DMS114 treated with DMSO at 0.1 percent for 48 hours (cell line): ENCODE measurements at regions not wholly inside any gene's neighbourhood (a gene's known extent, or its start where the extent isn't known, plus 50 kb on each side); places are given as distances from the start of the nearest gene placed in this dataset.
"Not testable (repeated sequence)": the region's sequence is repeated elsewhere in the genome, so short reads cannot be mapped to it uniquely, and the experiment has no call there.

ENCODE experiments used
- DNase-seq: peaks from one replicate; lab custom pipeline; 2025; ENCODE audit not compliant: unreplicated experiment; lab: John Stamatoyannopoulos, UW

DNA sequence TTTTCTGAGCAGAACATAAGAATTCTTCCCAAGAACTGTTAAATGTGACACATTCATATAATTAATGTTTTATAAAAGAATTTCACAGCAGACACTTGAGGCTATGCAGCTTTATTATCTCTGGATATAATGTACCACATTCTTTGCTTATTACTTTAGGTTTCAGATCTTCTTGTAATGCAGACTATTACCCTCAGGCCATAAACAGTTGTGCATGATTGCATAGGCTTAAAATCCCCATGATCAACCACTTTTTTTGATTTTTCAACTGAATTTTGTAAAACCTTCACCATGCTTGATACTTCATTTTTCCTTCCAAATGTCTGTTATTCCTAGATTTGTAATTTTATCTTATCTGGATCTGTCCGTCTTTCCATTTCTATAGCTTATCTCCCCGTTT lies 1355.7 kb downstream of the BRINP3 start:
- DNase-seq = no peak

DNA sequence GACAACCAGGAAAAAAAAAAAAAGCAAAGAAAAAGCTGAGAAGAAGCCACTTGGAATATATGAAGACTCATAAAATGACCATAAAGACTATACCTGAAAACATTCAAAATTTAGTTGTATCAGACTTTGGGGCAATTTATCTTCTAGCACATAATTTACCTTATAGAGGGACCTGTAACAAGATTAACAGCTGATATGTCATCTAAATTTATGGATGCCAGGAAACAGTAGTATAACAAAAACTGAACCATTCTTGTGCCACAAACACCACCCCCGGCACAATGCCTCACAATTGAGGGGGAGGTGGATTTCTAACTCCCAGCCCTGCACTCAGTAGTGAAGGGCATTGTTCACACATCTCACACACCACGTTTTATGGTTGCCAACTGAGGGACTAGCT lies 1352.0 kb downstream of the BRINP3 start:
- DNase-seq = no peak

DNA sequence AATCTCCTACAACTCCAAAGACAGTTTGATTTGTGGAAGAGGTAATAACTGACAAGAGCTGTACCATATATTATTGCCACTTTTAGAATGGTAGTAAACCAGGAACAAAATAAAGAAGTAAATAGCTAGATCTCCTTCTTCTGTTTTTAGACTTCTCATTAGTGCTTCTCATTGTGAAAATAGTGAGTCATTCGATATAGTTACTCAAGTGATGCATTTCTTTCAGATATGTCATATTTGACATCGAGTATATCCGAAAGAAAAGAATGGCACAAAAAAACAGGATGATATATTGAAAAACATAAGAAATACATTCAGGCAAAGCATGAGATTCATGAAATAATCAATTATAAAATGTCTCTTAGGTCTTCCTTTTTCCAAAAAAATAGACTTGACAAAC lies 1346.1 kb downstream of the BRINP3 start:
- no peak for DNase-seq

DNA sequence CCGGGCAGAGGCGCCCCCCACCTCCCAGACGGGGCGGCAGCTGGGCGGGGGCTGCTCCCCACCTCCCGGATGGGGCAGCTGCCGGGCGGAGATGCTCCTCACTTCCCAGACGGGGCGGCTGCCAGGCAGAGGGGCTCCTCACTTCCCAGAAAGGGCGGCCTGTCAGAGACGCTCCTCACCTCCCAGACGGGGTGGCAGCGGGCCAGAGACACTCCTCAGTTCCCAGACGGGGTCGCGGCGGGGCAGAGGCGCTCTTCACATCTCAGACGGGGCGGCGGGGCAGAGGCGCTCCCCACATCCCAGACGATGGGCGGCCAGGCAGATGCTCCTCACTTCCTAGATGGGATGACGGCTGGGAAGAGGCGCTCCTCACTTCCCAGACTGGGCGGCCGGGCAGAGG lies 1337.9 kb downstream of the BRINP3 start:
- not testable (repeated sequence) for DNase-seq

DNA sequence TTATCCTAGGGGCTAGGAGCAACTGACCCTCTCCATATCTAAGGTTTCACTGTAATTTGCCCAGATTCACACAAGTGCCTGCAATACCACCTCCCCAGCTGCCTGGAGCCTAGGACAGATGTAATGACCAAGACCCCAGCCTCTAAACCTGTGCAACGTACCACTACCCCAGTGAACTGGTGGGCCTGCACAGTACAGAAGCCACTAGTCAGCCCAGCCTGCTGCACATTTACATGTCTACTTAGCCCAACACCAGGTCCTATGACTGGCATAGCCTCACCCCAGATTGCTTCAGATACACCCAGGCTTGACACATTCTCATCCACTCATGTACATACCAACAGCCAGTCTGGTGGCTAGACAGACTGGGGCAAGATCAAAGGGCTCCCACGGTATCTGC lies 1336.6 kb downstream of the BRINP3 start:
- DNase-seq = no peak

DNA sequence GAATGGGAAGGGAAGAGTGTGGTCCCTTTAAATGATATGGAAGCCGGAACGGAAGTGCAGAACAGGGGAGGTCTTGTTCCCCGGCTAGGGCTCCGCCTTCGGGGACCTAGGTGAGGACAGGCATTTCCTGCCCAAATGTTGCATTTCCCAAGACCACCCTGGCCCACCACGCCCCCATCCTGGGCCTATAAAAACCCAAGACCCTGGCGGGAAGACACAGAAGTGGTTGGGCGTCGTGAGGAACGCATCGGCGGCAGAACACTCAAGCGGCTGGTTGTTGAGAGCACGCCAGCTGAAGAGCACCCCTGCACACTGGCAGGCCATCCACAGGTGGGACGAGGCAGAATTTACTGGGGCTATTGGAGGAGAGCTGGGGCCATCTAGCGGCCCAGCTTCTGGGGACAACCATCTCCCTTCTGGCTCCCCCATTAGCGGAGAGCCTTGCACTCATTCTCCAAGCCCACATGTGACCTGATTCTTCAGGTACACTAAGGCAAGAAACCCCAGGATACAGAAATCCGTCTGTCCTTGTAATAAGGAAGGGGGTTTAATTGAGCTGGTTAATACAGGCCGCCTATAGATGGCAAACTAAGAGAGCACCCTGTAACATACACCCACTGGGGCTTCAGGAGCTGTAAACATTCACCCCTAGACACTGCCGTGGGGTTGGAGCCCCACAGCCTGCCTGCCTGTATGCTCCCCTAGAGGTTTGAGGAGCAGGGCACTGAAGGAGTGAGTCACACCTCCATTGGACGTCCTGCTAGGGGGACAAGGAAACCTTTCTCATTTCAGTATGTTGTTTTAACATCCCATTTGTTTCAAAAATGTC lies 1327.9 kb downstream of the BRINP3 start:
- peak; percentile 25 for DNase-seq

DNA sequence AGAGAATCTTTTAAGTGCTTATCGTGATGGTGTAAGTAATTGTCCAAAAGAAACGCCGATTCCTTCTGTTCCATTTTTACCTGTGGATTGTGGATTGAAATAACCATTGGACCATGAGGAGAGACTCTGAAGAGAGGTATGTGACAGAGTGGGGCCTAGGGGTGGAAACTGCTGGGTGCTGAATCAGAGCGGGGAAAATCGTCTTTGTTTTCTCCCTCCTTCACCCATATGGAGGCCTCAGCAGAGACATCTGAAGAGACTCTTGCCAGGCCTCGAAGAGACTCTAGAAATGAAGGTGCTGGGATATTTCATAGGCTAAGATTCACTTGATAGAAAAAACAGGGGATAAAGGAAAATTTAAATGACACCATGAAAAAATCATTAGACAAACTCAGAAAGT lies 1327.0 kb downstream of the BRINP3 start:
- no peak for DNase-seq

DNA sequence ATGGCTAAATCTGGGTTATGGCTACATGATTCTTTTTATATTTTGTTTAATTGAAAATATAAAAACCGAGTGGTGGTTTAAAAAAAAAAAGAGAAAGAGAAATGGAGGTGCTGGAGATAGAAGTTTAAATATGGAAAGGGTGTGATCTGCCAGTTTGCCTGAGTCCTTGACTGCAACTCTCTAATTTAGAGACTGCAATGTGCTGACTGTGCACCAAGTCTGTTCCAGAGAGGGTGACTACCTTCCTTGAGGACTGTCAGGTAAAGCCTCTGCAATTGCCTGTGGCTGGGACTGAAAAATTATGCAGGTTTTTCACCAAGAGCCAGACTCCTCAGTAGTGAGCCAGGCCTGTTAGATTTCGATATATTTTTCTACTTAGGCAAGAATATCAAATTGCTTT lies 1326.3 kb downstream of the BRINP3 start:
- no peak for DNase-seq

DNA sequence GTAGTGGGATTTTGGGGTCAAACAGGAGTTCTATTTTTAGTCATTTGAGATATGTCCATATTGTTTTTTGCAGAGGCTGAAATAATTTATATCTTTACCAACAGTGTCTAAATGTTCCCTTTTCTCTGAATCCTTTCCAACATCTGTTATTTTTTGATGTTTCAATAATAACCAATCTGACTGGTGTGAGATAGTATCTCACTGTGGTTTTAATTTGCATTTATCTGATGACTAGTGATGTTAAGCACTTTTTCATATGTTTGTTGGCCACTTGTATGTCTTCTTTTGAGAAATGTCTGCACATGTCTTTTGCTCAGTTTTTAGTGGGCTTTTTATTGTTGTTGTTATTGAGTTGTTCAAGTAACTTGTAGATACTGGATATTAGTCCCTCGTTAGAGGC lies 1325.0 kb downstream of the BRINP3 start:
- DNase-seq = no peak

DNA sequence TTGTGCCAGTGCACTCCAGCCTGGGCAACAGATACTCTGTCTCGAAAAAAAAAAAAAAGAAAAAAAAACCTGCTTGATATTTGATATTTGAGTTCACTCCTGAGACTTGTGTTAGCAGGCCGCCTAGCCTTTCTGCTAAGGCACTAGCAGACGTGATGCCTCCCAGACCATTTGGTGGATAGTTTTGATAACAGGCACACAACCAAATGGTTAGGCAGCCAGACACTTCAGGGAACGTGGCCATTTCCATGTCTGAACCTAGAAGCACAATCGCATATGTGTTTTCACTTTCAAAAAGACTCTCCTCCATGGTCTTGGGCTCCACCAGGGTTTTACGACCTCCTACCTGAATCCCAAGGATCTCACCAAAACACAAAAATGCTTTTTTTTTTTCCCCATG lies 1319.5 kb downstream of the BRINP3 start:
- no peak for DNase-seq

DNA sequence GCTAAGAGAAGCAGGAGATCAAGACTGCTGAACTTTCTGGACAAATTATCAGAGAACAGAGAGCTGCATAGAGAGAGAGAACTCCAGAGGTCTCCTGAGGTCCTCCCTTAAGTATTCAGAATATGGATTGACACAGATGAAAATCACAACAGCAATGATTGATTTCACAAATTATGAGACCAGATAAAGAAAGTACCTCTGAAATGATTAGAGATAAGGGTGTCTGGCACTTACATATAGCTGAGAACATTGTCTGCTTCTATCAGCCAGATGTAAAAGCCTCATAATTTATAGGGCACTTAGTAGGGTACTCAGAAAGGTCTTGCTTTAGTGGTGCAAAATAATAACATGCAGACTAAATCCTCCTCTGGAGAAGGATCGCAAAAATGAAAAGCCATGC lies 1301.8 kb downstream of the BRINP3 start:
- no peak for DNase-seq

DNA sequence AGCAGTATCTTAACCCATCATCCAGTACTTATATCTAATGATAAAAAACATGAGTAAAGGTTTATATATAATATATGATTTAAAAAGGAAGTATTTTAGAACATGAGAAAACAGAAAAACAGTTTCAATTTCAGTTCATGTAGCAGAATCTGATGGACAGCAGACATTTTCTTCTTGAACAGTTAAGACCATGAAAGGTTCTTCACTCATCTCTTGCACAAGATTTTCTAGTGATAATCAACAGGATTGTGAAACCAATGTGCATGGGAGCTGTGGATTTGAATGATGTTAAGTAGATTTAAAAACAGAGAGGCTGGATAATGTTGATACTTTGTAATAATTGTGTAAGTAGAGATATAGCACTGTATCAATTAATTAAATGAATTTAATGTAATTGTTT lies 1297.6 kb downstream of the BRINP3 start:
- DNase-seq = no peak

DNA sequence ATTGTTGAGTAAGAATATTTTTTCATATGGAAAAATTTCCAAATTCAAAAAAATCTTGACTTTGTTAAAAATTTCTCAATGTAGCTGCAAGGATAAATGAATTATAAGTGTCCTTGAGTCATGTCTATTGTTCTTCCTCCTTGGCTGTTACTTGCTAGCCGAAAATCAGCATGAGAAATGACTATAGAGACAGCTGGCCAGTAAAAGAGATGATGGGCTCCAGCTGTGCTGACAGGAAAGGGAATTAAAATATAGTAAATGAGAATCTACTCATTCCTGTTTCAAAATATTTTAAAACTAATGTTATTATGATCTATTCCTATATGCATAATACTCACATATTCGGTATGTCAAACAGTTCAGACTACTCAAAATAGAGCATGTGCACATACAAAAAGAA lies 1292.6 kb downstream of the BRINP3 start:
- no peak for DNase-seq

DNA sequence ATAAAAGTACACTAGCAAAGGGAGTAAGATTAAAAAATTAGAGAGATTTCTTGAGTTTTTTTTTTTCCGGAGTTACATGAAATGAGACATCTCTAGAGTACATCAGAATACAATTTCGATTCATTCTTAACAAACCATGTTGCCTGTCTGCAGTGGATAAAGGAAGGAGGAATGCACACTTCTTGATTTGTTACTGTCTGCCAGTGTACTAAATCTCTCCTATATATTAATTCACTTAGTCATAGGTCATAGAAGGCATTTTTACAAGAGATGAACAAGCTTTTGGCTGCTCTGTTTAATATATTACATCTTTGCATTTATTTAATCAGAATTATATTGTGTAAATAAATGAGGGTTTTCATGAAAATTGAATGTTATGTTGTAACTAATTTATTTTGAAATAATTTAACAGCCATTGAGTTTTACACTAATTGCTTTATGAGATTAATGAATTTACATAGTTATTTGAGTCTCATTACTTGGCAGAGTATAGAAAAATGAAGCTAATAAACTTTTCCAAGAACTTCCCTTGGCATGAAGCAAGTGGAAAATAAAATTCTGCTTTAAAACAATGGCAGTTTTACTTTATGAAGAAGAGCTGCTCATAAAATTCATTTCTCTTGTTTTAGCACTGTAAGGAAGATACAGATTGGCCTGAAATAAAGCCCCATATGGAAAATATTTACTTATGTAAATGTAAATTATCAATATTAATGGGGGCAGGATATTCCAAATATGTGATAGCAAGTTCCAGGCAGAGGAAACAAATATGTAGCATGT lies 1284.7 kb downstream of the BRINP3 start:
- DNase-seq = no peak

DNA sequence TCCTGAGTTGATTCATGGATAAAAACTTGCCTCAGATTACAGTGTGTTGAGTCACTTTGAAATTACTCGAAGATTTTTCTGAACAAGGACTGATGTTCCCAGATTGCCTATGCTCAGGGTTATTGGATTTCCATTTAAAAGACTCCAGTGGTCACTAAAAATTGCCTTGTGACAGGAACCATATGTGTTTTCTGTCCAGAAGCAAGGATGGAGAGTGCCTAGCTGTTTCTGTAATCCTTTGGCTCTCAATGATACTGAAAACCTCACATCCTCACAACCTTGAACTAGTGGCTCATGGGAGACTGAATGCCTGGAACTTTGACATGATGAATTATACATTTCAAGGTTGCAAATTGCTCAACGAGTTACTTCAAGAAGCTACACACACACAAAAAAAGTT lies 1271.8 kb downstream of the BRINP3 start:
- no peak for DNase-seq

DNA sequence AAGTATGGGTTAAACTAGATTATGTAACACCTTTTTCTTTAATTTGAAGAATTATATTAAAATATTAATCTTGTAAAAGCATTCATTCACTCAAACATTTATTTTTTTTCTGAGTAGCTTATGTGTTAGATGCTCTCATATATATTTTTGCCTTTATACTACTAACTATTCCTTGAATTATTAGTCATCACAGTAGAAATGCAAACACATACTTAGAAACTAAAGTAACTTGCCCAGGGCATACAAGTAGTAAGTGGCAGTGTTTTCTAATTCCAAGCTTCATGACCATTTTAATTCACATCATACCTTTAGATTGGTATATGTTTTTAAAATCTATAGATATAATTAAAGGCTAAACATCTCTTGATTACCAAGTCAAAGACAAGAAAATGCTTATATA lies 1271.0 kb downstream of the BRINP3 start:
- DNase-seq = no peak

DNA sequence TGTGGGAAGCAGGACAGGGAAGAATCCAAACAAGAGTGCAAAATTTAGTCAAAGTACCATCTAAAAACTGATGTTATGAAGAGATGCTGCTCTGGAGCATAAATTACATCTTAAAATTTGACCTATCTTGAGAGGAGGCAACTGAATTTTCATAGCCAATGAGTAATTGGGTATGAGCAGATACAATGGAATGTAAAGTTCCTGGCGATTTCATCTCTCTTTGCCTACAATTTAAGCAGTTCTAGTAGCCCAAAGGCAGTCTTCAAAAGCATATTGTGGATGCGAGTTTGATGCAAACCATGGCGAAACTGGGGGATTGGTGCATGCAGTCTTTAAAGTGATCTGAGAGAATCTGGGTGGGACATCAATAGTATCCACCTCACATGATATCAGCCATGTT lies 1265.9 kb downstream of the BRINP3 start:
- no peak for DNase-seq

DNA sequence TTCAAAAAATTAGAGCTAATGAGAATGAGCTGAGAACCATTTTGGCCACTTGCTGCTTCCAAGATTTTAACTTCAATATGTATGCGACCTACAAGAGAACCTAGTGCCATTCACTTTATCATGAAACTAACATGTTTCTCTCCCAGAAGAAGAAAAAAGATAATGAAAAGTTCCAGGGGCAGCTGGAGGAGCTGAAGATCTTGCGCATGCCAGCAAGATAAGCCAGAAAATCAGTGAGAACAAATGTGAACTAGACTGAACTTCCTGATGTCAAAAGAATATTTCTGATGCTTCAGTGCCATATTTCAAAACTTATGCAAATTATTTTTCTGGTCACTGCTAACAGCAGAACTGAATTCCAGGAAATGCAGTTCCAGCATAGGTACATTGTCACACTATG lies 1265.1 kb downstream of the BRINP3 start:
- no peak for DNase-seq

DNA sequence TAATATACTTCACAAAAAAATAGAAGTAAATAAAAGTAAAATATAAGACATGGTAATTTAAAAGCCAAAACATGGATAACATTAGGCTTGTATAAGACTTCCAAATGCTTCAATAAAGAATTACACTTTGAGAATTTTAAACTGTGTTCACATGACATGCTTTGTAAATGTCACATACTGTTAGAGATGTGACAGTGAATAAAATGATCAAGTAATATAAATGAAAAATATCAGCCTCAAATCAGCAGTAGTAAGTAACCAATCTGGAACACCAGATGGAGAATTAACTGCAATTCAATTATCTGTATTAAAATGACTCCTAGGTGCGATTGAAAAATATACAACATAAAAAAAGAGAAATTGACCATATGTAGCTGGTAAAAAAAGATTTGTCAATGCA lies 1260.8 kb downstream of the BRINP3 start:
- no peak for DNase-seq

DNA sequence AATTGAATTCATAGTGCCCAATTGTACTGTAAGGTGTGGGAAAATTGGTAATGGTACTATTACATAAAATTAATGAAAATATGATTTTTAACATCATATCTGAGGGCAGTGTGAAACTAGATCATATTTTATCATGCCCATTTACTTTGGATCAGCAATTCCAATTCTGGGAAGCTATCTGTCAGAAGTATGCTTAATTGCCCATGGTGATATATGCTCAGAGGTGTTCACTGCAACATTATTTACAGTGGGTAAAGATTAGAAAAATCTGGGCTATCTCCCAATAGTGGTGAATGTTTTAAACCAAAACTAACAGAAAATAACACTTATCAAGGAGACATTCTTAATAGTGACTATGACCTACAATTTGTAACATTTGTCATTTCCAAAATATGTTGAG lies 1260.0 kb downstream of the BRINP3 start:
- no peak for DNase-seq

DNA sequence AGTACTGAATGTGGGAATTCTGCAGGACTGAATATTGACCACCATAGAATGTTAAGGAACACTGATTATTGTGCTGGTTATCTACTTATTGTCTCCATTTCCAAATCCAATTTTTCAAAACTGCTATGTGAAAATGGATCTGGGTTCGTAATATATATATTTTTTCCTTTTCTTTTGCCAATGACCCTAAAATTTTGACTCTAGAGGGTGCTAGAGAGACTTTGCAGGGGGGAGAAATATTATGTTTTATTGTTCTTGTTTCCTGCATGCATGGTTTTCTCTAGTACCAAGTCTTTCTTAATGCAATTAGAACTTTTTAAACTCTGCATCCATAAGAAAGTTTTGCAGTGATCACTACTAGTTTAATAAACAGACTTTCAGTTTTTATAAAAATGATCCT lies 1256.9 kb downstream of the BRINP3 start:
- no peak for DNase-seq

DNA sequence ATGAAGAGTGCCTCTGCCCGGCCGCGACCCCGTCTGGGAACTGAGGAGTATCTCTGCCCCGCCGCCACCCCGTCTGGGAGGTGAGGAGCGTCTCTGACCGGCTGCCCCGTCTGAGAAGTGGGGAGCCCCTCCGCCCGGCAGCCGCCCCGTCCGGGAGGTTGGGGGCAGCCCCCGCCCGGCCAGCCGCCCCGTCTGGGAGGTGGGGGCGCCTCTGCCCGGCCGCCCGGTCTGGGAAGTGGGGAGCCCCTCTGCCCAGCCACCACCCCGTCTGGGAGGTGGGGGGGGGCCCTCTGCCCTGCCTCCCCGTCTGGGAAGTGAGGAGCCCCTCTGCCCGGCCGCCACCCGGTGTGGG lies 1251.9 kb downstream of the BRINP3 start:
- DNase-seq = not testable (repeated sequence)

DNA sequence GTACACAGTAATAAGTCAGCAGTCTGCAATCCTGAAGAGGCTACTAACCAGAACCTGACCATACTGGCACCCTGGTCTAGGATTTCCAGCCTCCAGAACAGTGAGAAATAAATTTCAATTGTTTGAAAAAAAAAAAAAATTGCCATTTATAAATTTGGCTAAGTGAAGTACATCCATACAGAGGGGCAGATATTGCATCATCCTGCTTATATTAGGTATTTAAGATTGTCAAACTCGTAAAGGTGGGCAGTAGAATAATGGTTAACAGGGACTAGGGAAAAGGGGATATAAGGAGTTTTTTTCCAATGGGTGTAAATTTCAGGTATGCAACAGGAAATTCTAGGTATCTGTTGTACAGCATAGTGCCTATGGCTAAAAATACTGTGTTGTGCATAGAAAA lies 1250.9 kb downstream of the BRINP3 start:
- DNase-seq = no peak
